Non-pigmented ciliary epithelial cell (primary cell): ENCODE measurements at regions not wholly inside any gene's neighbourhood (a gene's known extent, or its start where the extent isn't known, plus 50 kb on each side); places are given as distances from the start of the nearest gene placed in this dataset.

Experiments used
- DNase-seq: peaks from one replicate; pipeline ENCODE4 v3.0.0-alpha.2; 2010; ENCODE audit warnings: low read depth

DNA sequence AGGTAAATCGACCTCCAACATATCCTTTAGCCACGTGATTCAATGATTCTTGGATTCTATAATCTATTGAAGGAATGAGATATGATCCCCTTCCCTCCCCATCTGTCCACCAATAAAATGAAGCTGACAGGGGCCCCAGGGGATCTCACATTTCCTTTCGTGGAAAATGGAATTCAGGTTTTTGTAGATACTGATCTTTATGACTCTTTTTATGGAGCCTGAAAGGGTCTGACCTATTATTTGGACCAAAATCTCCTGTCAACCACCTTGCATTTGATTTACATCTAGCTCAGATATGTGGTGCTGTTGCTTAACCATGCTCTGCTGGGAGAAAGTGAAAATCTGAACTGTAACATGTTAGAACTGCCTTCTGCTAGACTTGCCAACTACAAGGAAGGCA, 234.0 kb upstream of the CXCL12 start:
- no peak for DNase-seq

DNA sequence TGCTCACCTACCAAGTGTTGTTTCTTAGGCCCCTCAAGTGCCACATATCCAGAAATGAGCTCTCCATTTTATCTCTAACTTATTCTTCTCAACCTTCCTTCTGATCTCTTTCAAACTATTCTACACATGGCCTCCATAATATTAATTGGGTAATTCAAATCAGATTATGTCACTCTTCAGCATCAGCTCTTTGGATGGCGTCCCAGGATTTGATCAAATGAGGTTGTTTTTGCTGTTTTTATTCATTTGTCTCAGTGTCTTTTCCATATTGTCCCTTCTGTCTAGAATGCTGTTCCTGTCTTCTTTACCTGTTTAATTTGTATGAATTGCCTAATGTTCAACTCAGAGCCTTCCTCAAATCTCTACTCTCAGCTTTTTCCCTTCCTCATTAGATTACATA, 234.6 kb upstream of the CXCL12 start:
- DNase-seq = no peak

- no peak for DNase-seq
These were observed 235.1 kb upstream of the CXCL12 start for GRCh38 chr10:44619975-44620374.

DNA sequence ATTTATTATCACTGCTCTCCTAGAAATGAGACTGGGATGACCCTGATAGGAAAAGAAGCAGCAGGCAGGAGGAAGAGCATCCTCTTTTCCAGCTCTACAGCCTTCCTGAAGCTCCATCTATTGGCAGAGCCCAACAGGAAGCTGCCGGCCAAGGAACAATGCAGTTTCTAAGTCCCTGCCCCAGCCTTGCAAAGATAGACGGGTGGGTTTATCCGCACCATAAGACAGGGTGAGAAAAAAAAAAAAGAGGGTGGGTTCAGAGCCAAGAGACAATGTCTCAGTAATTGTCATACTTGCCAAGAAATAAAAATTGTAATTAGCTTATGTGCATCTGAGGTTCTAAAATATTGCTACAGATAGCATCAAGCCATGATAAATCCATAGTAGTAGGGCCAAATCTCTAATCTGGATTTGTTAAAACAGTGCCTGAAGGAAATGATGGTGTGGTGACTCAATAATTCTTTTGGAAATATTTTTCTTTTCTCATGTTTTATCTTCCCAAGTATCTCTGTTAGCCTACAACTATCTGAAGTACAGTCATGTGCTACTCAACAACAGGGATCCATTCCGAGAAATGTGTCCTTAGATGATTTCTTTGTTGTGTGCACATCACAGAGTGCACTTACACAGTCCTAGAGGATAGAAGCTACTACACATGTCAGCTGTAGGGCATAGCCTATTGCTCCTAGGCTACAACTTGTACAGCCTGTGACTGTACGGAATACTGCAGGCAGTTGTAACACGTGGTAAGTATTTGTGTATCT, 242.9 kb upstream of the CXCL12 start:
- no peak for DNase-seq

DNA sequence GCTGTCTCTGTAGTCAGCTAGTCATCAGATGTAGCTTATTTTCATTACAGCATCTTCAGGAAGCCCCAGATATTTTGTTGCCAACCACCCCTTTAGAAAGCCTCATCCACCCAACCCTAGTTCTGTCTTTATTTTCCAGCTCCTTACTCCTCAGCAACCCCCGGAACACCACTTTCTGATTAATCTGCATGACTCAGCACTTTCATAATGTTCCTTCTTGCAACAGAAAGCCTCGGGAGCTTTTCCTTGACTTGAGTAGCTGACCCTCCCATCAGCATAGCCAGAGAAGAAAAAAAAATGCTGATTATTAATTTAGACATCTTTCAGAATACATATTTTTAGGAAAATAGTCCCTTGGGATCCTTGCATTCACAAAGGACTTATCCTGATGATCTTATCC, 244.0 kb upstream of the CXCL12 start:
- DNase-seq = peak; percentile 58

DNA sequence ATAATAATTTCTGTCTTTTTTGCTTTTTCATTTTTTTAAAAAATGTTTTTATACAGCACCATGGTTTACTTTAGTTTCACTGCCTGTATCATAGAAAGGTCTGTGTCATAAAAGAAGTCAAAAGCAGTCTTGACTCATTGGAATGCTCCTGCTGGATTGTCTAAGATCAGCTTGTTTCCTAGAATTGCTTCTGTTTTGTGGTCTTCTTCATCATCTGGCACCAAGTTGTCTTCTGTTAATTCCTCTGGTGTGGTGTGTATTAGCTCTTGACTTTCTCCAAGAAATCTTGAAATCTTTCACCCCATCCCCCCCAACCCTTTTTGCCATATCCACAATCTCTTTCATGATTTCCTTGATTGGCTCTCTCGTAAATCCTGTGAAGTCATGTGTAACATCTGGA, 250.3 kb upstream of the CXCL12 start:
- DNase-seq = no peak

GRCh38 chr10:44636625-44637024, 251.7 kb upstream of the CXCL12 start:
- DNase-seq = no peak

DNA sequence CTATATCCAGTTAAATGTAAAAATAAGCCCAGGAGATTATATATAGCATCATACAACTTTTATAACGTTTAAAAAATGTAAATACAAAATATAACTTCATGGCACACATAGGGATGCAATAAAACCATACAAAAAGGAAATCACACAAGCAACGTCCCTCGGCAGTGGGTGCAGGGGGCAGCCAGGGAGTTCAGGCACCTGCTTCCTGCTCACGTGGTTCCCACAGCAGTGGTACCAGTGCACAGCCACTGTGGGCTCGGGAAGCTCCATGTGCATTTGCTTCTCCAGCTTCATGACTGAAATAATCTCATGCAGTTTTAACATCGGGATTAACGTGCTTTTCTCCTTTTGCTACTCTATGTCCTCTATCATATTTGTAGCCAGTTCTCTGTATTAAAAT, 255.5 kb upstream of the CXCL12 start:
- no peak for DNase-seq

DNA sequence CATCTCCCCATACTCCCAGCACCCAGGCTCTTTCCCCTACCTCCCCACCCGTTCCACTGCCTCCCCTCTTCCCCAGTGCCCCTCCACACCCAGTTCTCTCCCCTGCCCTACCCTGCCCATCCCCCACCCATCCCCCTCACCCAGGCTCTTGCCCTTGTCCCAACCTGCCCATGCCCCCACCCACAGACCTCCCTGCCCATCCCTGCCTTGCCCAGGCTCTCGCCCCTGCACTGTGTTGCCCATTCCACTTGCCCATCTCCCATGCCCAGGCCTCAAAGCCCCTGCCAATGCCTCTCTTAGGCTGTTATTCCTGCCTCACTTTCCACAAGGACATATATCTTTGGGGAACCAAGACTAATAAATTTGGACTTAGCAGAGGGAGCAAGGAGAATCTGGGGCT, 262.6 kb upstream of the CXCL12 start:
- DNase-seq = no peak

- DNase-seq = no peak
These were observed 263.1 kb upstream of the CXCL12 start for GRCh38 chr10:44647877-44648542.

- DNase-seq = no peak
These were observed 260.2 kb upstream of the TMEM72 start for GRCh38 chr10:44650691-44651661.

DNA sequence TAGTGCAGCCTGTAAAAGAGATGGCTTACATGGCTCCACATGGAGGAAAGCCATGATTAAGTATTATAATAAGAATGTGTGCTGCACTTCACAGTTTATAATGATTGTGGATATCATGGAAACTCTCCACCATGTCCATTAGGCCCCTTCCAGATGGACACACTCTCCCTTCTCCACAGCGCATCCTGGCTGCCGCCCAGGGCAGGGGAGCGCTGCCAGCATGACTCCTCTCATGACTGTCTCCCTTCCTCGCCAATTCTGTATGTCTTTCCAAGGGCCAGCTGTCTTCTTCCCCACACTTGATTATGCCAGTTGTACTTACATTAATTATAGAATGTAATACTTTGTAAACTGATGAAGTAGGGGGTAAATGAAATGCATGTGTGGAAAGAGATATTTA, 259.3 kb upstream of the TMEM72 start:
- DNase-seq = no peak

- no peak for DNase-seq
These were observed 251.8 kb upstream of the TMEM72 start for GRCh38 chr10:44659320-44659719.

DNA sequence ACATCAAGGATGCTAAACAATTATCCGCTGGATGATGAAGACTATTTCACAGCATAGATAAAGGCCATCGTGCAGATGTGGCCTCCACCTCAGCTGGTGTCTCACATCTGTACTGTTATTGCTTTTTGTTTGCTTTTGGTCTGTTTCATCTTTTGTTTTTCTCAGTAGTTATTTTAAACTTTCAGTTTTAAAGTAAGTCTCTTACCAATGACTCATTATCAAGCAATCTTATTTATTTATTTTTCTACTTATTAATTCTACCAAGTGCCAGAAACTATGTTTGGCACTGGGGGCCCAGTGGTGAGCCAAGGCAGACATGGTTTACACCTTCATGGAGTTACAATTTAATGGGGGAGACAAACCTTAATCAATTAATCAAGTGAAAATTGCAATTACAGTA, 250.9 kb upstream of the TMEM72 start:
- DNase-seq = no peak

GRCh38 chr10:44662051-44662450, 249.1 kb upstream of the TMEM72 start:
- no peak for DNase-seq

- no peak for DNase-seq
These were observed 242.8 kb upstream of the TMEM72 start for GRCh38 chr10:44668336-44668735.

DNA sequence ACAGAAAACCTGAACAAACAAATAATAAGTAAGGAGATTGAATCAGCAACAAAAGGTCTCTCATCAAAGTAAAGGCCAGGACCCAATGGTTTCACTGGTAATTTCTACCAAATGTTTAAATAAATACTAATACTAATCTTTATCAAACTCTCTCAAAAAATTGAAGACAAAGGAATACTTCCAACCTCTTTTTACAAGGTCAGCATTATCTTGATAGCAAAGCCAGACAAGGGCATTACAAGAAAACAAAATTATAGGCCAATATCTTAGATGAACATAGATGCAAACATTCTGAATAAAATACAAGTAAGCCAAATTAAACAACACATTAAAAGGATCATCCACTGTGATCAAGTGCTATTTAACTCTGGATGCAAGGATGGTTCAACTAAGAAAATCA, 239.8 kb upstream of the TMEM72 start:
- no peak for DNase-seq

DNA sequence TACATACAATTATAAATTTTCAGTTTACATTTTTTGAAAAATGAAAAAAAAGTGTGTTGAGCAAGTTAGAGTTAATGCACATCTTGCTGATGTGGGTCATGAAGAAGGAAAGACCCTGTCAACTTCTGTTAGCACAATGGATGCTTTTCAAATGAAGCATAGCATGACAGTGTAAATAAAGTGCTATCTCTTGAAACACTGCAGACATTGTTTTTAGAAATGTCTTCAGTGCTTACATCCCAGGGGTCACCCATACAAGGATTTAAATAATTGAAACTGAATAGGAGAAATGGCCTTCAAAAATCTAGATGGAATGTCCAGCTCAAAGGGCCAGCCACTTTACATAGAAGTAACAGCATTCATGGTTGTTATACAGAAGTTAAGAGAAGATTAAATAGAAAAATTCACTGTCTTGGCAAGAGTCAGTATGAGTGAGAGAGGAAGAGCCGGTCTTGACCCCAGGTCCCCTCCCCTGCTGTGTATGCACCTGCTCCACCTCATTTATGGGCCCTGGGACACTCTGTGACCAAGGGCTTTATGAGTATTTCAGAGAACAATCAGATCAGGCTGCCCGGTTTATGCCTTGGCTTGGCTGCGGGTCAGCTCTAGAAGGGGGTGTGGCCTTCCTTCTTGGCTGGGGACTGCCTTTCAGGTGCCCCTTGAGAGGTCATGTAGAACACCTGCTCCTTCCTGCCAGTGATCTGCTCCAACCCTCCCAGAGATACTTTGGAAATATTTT, 237.7 kb upstream of the TMEM72 start:
- DNase-seq = no peak

DNA sequence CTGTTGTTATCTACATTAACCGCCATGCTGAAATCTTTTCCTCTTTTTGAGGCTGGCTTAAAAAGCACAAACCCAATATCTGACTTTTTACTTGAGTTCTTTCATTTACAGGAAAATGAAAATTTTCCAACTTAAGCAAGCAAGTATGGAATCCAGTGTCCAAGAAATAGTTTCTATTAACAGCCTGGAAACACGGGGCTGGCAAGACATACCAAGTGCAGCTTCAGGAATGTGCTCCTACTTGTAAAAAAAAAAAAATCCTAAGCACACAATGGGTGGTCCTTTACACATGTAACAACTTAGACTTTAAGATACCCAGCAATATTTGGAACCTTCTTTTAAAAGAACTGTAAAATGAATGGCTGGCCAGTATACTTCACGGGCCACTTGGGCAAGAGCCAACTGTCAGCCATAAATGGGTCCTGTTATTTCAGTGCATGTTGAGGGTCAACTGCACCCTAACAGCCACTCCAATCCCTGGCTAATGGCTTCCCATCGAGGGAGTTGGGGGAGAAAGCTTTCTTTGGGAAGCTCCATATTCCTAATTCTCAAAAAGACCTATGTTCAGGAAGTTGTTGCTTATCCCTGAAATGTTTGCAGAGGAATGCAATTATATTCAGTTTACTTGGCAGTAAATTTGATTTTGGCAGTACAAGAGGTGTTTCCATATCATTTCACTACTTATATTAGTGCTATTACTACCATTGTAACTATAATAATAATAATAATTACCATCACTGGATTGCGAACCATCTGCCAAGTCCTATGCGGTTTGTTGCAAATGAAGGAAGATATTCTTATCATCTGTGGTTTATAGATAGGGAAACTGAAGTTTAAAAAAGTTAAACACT, 236.4 kb upstream of the TMEM72 start:
- DNase-seq = no peak

GRCh38 chr10:44675387-44675874, 235.7 kb upstream of the TMEM72 start:
- no peak for DNase-seq

DNA sequence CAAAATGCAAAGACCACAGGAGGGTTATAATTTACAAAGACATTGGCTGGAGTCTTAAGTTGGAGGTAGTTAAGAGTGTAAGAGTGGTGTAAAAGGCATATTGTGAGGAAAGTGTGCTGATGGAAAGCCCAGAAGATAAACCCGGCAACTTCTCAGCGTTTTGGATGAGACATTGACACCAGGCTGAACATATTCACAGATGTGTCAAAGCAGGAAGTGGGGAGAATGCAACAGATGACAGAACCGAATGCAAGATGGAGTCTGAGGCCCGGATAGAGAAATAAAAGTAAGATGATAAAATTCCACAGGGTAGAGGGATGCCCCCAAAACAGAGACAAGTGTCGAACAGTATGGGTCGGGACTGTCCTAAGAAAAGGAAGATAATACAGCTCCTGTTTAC, 230.4 kb upstream of the TMEM72 start:
- DNase-seq = no peak
